AG04449 (cell line): ENCODE measurements at regions not wholly inside any gene's neighbourhood (a gene's known extent, or its start where the extent isn't known, plus 50 kb on each side); places are given as distances from the start of the nearest gene placed in this dataset.

Source experiments
- CTCF ChIA-PET: fragments of 350-600 bp; formaldehyde crosslinking; extraction: SDS; loops from one replicate; lab custom pipeline; 2021; ENCODE audit warnings: antibody characterized with exemption; lab: Yijun Ruan, JAX
- POLR2A ChIA-PET: fragments of 400-600, 350-600 bp; formaldehyde crosslinking; extraction: SDS; loops from one replicate; lab custom pipeline; 2020; ENCODE audit warnings: antibody characterized with exemption, inconsistent platforms; lab: Yijun Ruan, JAX
- DNase-seq: peaks from one replicate; pipeline ENCODE4 v3.0.0-alpha.2; 2010; ENCODE audit warnings: low read depth, low spot score
- H3K4me3 ChIP-seq: 2 replicates; pipeline ENCODE4 v1.5.1; 2011; ENCODE audit warnings: low read depth, mild to moderate bottlenecking, control low read depth, low read length
- TF ChIP-seq, protein P1 (sequence below): IDR thresholded peaks from one replicate; pipeline ENCODE4 v1.5.1; 2011; ENCODE audit warnings: mild to moderate bottlenecking, moderate library complexity, low read length, control low read depth, inconsistent platforms; ENCODE audit not compliant: insufficient read depth; ENCODE audit errors: missing control alignments

DNA sequence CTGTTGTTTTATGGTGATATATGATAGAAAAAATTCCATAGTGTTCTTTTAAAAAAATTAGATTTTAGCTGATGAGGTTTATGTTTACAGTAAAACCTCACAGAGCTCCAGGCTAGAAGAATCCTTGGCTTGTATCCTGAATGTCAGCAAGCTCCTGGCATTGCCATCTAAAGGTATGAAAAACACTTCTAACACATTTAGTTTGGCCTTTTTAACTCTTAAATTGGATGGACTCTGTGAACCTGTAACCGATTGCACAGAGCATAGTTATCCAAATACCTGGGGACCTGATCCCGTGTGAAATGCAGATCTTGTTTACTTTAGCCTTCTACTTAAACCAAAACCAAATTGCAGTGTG, 241.1 kb upstream of the DCN start:
- POLR2A ChIA-PET: no interaction called here

DNA sequence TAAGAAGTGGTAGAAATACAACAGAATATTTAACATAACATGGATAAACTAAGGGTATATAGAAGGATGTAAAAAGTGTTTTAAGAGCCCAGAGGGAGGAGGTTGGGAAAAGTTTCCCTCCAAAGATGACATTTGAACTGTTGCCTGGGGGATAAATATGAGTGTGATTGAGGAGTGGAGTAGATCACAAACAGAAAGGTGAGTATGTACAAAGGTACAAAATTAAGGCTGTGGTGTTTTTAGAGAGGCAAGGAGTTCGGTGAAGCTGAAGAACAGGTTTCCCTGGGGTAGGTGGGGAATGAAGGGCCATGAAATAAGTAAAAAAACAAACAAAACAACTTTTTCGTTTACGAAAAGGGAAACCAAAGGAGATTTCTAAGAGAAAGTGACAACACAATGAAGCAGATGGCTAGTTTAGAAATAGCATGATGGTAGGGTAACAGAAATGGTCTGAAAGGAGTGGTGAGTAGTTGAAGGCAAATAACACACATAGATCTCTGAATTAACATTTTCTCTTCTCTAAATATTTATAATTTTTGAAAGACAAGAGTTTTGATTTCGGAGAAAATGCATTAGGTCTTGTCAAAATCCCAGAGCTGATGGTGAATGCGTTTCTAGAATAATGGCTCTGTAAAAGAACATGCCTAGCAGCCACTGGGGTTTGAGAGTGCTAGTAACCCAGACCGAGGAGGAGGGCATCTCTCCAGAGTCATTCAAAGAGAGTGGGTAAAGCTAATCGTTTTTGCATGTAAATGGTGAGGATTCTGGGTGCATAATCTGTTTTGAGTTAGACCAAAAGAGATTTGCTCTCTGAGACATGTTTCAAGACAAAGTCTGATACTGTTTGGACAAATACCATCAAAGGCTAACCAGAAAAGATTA, 240.4 kb upstream of the DCN start:
- no peak for DNase-seq
- ChIA-PET CTCF (interaction anchor here (1.0 to 1.2 kb wide), 2 partner anchors 10 to 41 kb away, joined by 3 read pairs; no protein-coding TSS in a partner anchor), POLR2A (no interaction called here)
- TF ChIP-seq, protein P1, sequence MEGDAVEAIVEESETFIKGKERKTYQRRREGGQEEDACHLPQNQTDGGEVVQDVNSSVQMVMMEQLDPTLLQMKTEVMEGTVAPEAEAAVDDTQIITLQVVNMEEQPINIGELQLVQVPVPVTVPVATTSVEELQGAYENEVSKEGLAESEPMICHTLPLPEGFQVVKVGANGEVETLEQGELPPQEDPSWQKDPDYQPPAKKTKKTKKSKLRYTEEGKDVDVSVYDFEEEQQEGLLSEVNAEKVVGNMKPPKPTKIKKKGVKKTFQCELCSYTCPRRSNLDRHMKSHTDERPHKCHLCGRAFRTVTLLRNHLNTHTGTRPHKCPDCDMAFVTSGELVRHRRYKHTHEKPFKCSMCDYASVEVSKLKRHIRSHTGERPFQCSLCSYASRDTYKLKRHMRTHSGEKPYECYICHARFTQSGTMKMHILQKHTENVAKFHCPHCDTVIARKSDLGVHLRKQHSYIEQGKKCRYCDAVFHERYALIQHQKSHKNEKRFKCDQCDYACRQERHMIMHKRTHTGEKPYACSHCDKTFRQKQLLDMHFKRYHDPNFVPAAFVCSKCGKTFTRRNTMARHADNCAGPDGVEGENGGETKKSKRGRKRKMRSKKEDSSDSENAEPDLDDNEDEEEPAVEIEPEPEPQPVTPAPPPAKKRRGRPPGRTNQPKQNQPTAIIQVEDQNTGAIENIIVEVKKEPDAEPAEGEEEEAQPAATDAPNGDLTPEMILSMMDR: no peak
- no peak overlapping the region for H3K4me3 ChIP-seq

More for the DNA sequence above, 241.1 kb upstream of the DCN start:
- H3K4me3 ChIP-seq: no peak overlapping the region
- CTCF ChIA-PET: interaction anchor here (1.2 kb wide), 1 partner anchor 9 kb away, joined by 3 read pairs; no protein-coding TSS in a partner anchor
- TF ChIP-seq, protein P1: no peak
- DNase-seq: no peak

DNA sequence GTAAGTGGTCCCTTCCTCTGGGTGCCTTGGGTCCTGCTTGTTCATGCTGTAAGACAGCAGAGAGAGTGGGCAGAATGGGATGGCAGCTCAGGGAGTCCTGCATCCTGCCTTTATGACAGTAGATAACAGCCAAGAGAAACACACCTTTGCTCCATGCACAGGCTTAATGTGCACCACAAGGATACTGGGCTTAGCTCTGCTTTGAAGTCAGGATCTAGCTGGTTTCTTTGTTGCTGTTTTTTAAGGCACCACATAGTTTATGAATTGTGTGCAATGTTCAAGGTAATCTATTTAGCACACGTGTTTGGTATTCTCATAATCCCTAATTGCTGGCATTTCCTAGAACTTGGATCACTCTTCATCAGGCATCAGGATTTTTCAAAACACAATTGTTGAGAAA, 239.5 kb upstream of the DCN start:
- TF ChIP-seq, protein P1: no peak
- POLR2A ChIA-PET: no interaction called here
- CTCF ChIA-PET: interaction anchor here (1.0 kb wide), 1 partner anchor 40 kb away, joined by 3 read pairs; no protein-coding TSS in a partner anchor
- H3K4me3 ChIP-seq: no peak overlapping the region
- DNase-seq: no peak

DNA sequence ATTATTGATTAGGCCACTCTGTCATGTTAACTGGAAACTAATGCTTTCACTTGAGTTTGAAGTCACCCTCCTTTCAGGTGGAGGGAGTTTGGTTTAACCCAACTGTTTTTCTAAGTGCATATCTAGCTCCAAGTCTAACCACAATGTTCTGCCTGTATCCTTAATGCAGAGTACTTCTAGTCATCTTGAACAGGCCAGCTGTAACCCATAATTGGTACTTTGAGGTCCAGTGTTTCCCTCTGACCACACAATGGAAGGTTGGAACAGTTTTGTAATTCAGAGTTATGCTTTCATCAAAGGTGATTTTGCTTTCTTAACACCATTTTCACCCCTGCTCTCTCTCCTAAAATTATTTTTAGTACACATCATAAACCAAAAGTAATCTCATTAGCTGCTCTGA, 237.2 kb upstream of the DCN start:
- no peak overlapping the region for H3K4me3 ChIP-seq
- TF ChIP-seq, protein P1: no peak
- DNase-seq: no peak
- ChIA-PET CTCF (no interaction called here), POLR2A (no interaction called here)

DNA sequence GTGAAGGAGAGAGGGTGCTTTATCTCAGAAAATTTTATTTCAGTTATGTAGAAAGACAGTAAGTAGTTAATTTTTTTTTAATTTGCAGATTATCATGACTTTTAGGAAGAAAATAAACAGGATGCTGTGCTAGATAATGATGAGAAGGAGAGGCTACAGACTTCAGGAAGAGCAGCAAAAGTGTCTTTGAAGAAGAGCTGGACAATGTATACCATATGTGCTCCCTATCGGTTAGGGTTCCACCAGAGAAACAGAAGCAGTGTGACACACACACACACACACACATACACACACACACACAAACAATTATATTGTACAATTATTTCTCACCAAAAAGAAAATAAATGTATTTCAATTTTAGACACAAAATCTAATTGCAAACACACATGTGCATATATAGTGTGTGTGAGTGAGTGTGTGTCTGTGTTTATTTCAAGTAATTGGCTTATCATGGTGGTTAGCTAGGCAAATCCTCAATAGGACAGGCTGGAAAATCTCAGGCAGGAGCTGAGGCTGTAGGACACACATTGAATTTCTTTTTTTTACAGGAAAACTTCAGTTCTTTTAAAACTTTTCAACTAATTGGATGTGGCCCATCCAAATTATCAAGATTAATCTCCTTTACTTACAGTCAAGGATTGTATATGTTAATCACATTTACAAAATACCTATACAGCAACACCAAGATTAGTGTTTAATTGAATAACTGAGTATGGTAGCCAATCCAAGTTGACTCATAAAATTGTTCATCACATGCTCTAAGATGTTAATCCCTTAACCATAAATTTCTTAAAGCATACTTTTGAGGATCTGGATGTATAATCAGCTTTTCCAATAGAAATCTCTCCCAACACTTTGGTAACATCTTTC, 235.8 kb upstream of the DCN start:
- TF ChIP-seq, protein P1: no peak
- DNase-seq: no peak
- CTCF ChIA-PET: interaction anchor here (1.2 kb wide), 1 partner anchor 36 kb away, joined by 3 read pairs; no protein-coding TSS in a partner anchor
- no peak overlapping the region for H3K4me3 ChIP-seq
- POLR2A ChIA-PET: no interaction called here
